ENCODE measurements at regions not wholly inside any gene's neighbourhood (a gene's known extent, or its start where the extent isn't known, plus 50 kb on each side); places are given as distances from the start of the nearest gene placed in this dataset.

DNA sequence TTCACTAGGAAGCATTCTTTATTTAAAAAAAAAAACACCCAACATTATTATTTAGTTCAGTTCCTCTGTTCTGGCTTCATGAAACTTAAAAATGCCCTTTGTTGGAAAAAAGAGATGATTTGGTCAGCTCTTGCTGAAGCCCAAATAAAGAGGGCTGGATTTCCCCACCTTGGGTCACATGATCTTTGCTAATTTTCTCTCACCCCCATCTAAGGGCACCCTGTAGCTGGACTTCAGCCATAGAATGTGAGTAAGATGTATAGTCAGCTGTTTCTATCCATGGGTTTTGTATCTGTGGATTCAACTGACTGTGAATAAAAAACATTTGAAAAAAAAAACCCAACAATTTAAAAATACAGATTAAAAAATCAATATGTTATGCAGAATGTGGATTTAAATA, 213.9 kb upstream of the SULF2 start:
- ChIA-PET CTCF (interaction anchor here (0.6 kb wide), 1 partner anchor 22 kb away, joined by 3 read pairs; no protein-coding TSS in a partner anchor), POLR2A (no interaction called here)
- Histone ChIP-seq H3K36me3 (ENCODE audit: control insufficient read depth, insufficient read depth, low read length) (no peaks in the 10 kb centered on the region), H3K4me3 (ENCODE audit: low read depth, low read length) (no peak overlapping the region), H3K27me3 (ENCODE audit: control insufficient read depth, insufficient read depth, low read length) (peaks cover 1% of the 10 kb centered on the region; the same call in 1 of the 2 replicates)
- TF ChIP-seq, protein P1, sequence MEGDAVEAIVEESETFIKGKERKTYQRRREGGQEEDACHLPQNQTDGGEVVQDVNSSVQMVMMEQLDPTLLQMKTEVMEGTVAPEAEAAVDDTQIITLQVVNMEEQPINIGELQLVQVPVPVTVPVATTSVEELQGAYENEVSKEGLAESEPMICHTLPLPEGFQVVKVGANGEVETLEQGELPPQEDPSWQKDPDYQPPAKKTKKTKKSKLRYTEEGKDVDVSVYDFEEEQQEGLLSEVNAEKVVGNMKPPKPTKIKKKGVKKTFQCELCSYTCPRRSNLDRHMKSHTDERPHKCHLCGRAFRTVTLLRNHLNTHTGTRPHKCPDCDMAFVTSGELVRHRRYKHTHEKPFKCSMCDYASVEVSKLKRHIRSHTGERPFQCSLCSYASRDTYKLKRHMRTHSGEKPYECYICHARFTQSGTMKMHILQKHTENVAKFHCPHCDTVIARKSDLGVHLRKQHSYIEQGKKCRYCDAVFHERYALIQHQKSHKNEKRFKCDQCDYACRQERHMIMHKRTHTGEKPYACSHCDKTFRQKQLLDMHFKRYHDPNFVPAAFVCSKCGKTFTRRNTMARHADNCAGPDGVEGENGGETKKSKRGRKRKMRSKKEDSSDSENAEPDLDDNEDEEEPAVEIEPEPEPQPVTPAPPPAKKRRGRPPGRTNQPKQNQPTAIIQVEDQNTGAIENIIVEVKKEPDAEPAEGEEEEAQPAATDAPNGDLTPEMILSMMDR (IDR thresholded peaks at IDR 0.05; ENCODE audit: insufficient read depth, low read depth, low read length): no peak
- DNase-seq (ENCODE audit: low read depth): no peak

- POLR2A ChIA-PET: no interaction called here
- CTCF ChIA-PET: interaction anchor here (1.0 kb wide), 1 partner anchor 209 kb away, joined by 4 read pairs; no protein-coding TSS in a partner anchor
- Histone ChIP-seq H3K36me3 (ENCODE audit: control insufficient read depth, insufficient read depth, low read length) (no peaks in the 10 kb centered on the region), H3K27me3 (ENCODE audit: control insufficient read depth, insufficient read depth, low read length) (peaks cover 2% of the 10 kb centered on the region; the same call in 1 of the 2 replicates), H3K4me3 (ENCODE audit: low read depth, low read length) (no peak overlapping the region)
- TF ChIP-seq, protein P1 (IDR thresholded peaks at IDR 0.05; ENCODE audit: insufficient read depth, low read depth, low read length): no peak
- DNase-seq (ENCODE audit: low read depth): no peak
These were observed 213.5 kb upstream of the SULF2 start for GRCh38 chr20:47998736-47999135.

DNA sequence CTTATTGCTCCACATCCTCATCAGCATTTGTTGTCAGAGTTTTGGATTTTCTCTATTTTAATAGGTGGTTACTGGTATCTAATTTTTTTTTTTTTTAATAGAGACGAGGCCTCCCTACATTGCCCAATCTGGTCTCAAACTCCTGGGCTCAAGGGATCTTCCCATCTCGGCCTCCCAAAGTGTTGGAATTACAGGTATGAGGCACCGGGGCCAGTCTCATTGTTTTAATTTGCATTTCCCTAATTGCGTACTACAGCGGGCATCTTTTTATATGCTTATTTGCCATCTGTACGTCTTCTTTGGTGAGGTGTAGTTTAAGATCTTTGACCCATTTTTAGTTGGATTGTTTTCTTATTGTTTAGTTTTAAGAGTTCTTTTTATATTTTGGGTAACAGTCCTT, 210.4 kb upstream of the SULF2 start:
- no peaks in the 10 kb centered on the region for H3K36me3 ChIP-seq (ENCODE audit: control insufficient read depth, insufficient read depth, low read length)
- peaks cover 9% of the 10 kb centered on the region for H3K27me3 ChIP-seq (ENCODE audit: control insufficient read depth, insufficient read depth, low read length)
- TF ChIP-seq, protein P1 (IDR thresholded peaks at IDR 0.05; ENCODE audit: insufficient read depth, low read depth, low read length): no peak
- DNase-seq (ENCODE audit: low read depth): no peak
- H3K4me3 ChIP-seq (ENCODE audit: low read depth, low read length): no peak overlapping the region
- POLR2A ChIA-PET: no interaction called here
- CTCF ChIA-PET: interaction anchor here (0.6 kb wide), 1 partner anchor 11 kb away, joined by 3 read pairs; no protein-coding TSS in a partner anchor

DNA sequence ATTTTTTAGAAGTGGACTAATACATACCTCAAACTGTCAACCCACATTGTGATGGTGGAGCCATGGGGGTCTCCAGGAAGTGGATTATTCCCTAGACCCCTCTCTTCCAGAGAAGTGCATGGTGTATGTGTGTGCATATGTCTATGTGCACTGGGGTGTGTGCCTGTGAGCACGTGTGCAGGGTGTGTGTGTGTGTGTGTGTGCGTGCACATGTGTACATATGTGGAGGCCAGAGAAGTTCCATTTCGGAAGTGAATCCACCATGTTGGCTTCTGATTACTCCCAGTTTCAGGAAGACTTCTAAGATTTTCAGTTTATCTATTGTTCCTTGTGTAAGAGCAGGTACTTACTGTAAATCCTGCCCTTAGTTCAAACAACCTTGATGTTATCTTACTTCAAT, 208.5 kb upstream of the SULF2 start:
- TF ChIP-seq, protein P1 (IDR thresholded peaks at IDR 0.05; ENCODE audit: insufficient read depth, low read depth, low read length): no peak
- ChIA-PET CTCF (no interaction called here), POLR2A (no interaction called here)
- H3K36me3 ChIP-seq (ENCODE audit: control insufficient read depth, insufficient read depth, low read length): no peaks in the 10 kb centered on the region
- peaks cover 18% of the 10 kb centered on the region for H3K27me3 ChIP-seq (ENCODE audit: control insufficient read depth, insufficient read depth, low read length)
- H3K4me3 ChIP-seq (ENCODE audit: low read depth, low read length): no peak overlapping the region
- no peak for DNase-seq (ENCODE audit: low read depth)

DNA sequence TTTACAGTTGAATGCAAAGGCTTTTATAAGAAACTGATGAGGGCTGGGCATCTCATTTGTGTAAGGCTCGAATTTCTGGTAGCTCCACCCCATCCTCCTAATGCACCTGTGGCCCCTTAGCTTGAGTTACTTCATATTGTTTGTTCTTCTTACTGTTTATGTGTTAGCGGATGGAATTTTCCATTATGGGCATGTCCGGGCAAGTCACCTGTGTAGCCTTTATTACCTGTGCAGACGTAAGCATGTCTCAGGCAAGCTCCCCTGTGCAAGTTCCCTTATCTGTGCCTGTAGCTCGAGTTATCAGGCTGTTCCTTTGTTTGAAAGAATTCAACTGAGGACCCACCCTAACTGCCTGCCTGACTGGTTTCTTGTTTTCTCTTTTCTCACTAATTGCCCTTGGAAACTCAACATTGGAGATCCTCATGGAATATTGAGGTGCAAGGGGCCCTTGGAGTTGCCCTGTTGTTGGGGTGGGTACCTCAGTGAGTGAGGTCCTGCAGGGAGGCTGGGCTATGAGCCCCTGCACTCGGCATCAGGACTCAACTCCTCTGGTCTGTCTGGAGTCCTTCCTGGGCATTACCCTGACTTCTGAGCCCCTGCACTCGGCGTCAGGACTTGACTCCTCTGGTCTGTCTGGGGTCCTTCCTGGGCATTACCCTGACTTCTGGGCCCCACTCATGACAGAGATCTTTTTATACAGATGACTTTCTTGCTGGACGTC, 207.9 kb upstream of the SULF2 start:
- no peaks in the 10 kb centered on the region for H3K36me3 ChIP-seq (ENCODE audit: control insufficient read depth, insufficient read depth, low read length)
- no peak for DNase-seq (ENCODE audit: low read depth)
- H3K27me3 ChIP-seq (ENCODE audit: control insufficient read depth, insufficient read depth, low read length): peaks cover 19% of the 10 kb centered on the region
- TF ChIP-seq, protein P1 (IDR thresholded peaks at IDR 0.05; ENCODE audit: insufficient read depth, low read depth, low read length): no peak
- ChIA-PET CTCF (no interaction called here), POLR2A (no interaction called here)
- no peak overlapping the region for H3K4me3 ChIP-seq (ENCODE audit: low read depth, low read length)
